Retina (tissue), 1 donor: ENCODE measurements at regions not wholly inside any gene's neighbourhood (a gene's known extent, or its start where the extent isn't known, plus 50 kb on each side); places are given as distances from the start of the nearest gene placed in this dataset.

Source experiments
- DNase-seq: peaks from one replicate; pipeline ENCODE4 v3.0.0-alpha.2; 2016

- no peak for DNase-seq
These were observed 1048.4 kb downstream of the MAT2B start for GRCh38 chr5:164553851-164554250.

GRCh38 chr5:164555809-164556208 lies 1050.4 kb downstream of the MAT2B start:
- no peak for DNase-seq

GRCh38 chr5:164560216-164560615 lies 1054.8 kb downstream of the MAT2B start:
- no peak for DNase-seq

GRCh38 chr5:164561933-164562872 lies 1056.8 kb downstream of the MAT2B start:
- DNase-seq = no peak

GRCh38 chr5:164563370-164563769 lies 1058.0 kb downstream of the MAT2B start:
- no peak for DNase-seq

- no peak for DNase-seq
These were observed 1068.0 kb downstream of the MAT2B start for GRCh38 chr5:164573397-164573796.

GRCh38 chr5:164577201-164577600 lies 1071.8 kb downstream of the MAT2B start:
- DNase-seq = no peak

GRCh38 chr5:164577742-164578141 lies 1072.3 kb downstream of the MAT2B start:
- DNase-seq = no peak

GRCh38 chr5:164578401-164578800 lies 1073.0 kb downstream of the MAT2B start:
- no peak for DNase-seq

GRCh38 chr5:164578911-164579310 lies 1073.5 kb downstream of the MAT2B start:
- no peak for DNase-seq

GRCh38 chr5:164580155-164580554 lies 1074.7 kb downstream of the MAT2B start:
- no peak for DNase-seq

- no peak for DNase-seq
These were observed 1076.5 kb downstream of the MAT2B start for GRCh38 chr5:164581889-164582288.

GRCh38 chr5:164593982-164594381 lies 1088.6 kb downstream of the MAT2B start:
- no peak for DNase-seq

GRCh38 chr5:164597293-164597900 lies 1092.0 kb downstream of the MAT2B start:
- no peak for DNase-seq

- DNase-seq = no peak
These were observed 1094.9 kb downstream of the MAT2B start for GRCh38 chr5:164600274-164600673.

- no peak for DNase-seq
These were observed 1095.6 kb downstream of the MAT2B start for GRCh38 chr5:164600929-164601535.

- no peak for DNase-seq
These were observed 1103.1 kb downstream of the MAT2B start for GRCh38 chr5:164608507-164608906.

GRCh38 chr5:164610374-164610773 lies 1105.0 kb downstream of the MAT2B start:
- no peak for DNase-seq

GRCh38 chr5:164614707-164615106 lies 1109.3 kb downstream of the MAT2B start:
- DNase-seq = no peak

- DNase-seq = no peak
These were observed 1111.9 kb downstream of the MAT2B start for GRCh38 chr5:164617290-164617689.

GRCh38 chr5:164627021-164627420 lies 1121.6 kb downstream of the MAT2B start:
- no peak for DNase-seq

GRCh38 chr5:164636456-164636855 lies 1131.0 kb downstream of the MAT2B start:
- DNase-seq = no peak

GRCh38 chr5:164637931-164638521 lies 1132.6 kb downstream of the MAT2B start:
- no peak for DNase-seq
